ENCODE measurements at regions not wholly inside any gene's neighbourhood (a gene's known extent, or its start where the extent isn't known, plus 50 kb on each side); places are given as distances from the start of the nearest gene placed in this dataset.

GRCh38 chr14:63800083-63800482 lies 52.7 kb upstream of the SYNE2 start:
- H3K36me3 ChIP-seq, result no peaks in the 10 kb centered on the region
- TF ChIP-seq POLR2A (IDR thresholded peaks at IDR 0.05) (no peak), EP300 (IDR thresholded peaks at IDR 0.05) (no peak), CTCF (IDR thresholded peaks at IDR 0.05) (no peak)
- H3K9me3 ChIP-seq, result no peaks in the 10 kb centered on the region
- H3K4me3 ChIP-seq, result peak overlapping the region in 2 of 4 donors; percentile 25 to 46
- DNase-seq (ENCODE audit: low spot score in 2 of 2), result no peak
- 41 to 43% methylated on average over 2 of the region's 2 CpGs for WGBS, 2 donors
- peak overlapping the region in 1 of 4 donors; percentile 42 for H3K27ac ChIP-seq
- H3K27me3 ChIP-seq, result no peaks in the 10 kb centered on the region
- peaks cover 0 to 13% (median 0%) of the 10 kb centered on the region in 4 donors for H3K4me1 ChIP-seq

- H3K27me3 ChIP-seq, result no peaks in the 10 kb centered on the region
- no peak overlapping the region for H3K4me3 ChIP-seq
- H3K36me3 ChIP-seq, result no peaks in the 10 kb centered on the region
- no peak for DNase-seq (ENCODE audit: low spot score in 2 of 2)
- H3K9me3 ChIP-seq, result no peaks in the 10 kb centered on the region
- TF ChIP-seq POLR2A (IDR thresholded peaks at IDR 0.05) (no peak), CTCF (IDR thresholded peaks at IDR 0.05) (no peak), EP300 (IDR thresholded peaks at IDR 0.05) (no peak)
- peaks cover 0 to 13% (median 0%) of the 10 kb centered on the region in 4 donors for H3K4me1 ChIP-seq
- no peak overlapping the region for H3K27ac ChIP-seq
- WGBS, 2 donors, result 75 to 76% methylated on average over 3 of the region's 3 CpGs
Observed at GRCh38 chr14:63800651-63801375, 52.0 kb upstream of the SYNE2 start.
